HUES48 (cell line): ENCODE measurements at regions not wholly inside any gene's neighbourhood (a gene's known extent, or its start where the extent isn't known, plus 50 kb on each side); places are given as distances from the start of the nearest gene placed in this dataset.
"Not testable (repeated sequence)": the region's sequence is repeated elsewhere in the genome, so short reads cannot be mapped to it uniquely, and the experiment has no call there.

ENCODE experiments used
- H3K27ac ChIP-seq: one replicate; pipeline ENCODE4 v1.7.0; 2013; ENCODE audit warnings: low read depth, low read length, inconsistent platforms
- H3K27me3 ChIP-seq: 2 replicates; pipeline ENCODE4 v1.6.1; 2013; ENCODE audit warnings: mild to moderate bottlenecking, low read length; ENCODE audit not compliant: control insufficient read depth, insufficient read depth
- H3K36me3 ChIP-seq: 2 replicates; pipeline ENCODE4 v1.6.1; 2013; ENCODE audit warnings: low read length; ENCODE audit not compliant: control insufficient read depth, insufficient read depth
- H3K4me1 ChIP-seq: 2 replicates; pipeline ENCODE4 v1.6.1; 2013; ENCODE audit warnings: mild to moderate bottlenecking, low read length; ENCODE audit not compliant: control insufficient read depth, insufficient read depth
- H3K4me3 ChIP-seq: 2 replicates; pipeline ENCODE4 v1.5.1; 2013; ENCODE audit warnings: mild to moderate bottlenecking, low read depth, low read length
- H3K9ac ChIP-seq: 2 replicates; pipeline ENCODE4 v1.6.1; 2013; ENCODE audit warnings: mild to moderate bottlenecking, low read depth, low read length, moderate library complexity
- H3K9me3 ChIP-seq: 2 replicates; pipeline ENCODE4 v1.6.1; 2013; ENCODE audit warnings: low read length; ENCODE audit not compliant: control insufficient read depth, insufficient read depth

GRCh38 chr13:18577103-18577502 lies 604.5 kb downstream of the TUBA3C start:
- not testable (repeated sequence) for H3K4me3 ChIP-seq, H3K9me3 ChIP-seq, H3K27me3 ChIP-seq, H3K27ac ChIP-seq, H3K36me3 ChIP-seq, H3K4me1 ChIP-seq, H3K9ac ChIP-seq

- not testable (repeated sequence) for H3K36me3 ChIP-seq, H3K9ac ChIP-seq, H3K9me3 ChIP-seq, H3K27me3 ChIP-seq, H3K4me1 ChIP-seq, H3K4me3 ChIP-seq, H3K27ac ChIP-seq
Measured at GRCh38 chr13:18567890-18568289, 613.7 kb downstream of the TUBA3C start.
